HFFc6 (cell line): ENCODE measurements at regions not wholly inside any gene's neighbourhood (a gene's known extent, or its start where the extent isn't known, plus 50 kb on each side); places are given as distances from the start of the nearest gene placed in this dataset.
A peak's percentile ranks its signal among the peaks of the same experiment; 100 is the strongest.

Experiments
- DNase-seq: peaks from one replicate; pipeline ENCODE4 v3.0.0-alpha.2; 2018
- H3K27ac Mint-ChIP-seq: 2 replicates; pipeline ENCODE4 v1.8.0; 2020; ENCODE audit warnings: mild to moderate bottlenecking, mixed read lengths
- H3K27me3 Mint-ChIP-seq: 2 replicates; pipeline ENCODE4 v1.8.0; 2021; ENCODE audit warnings: mild to moderate bottlenecking, moderate library complexity, mixed read lengths; ENCODE audit not compliant: insufficient read depth
- H3K36me3 Mint-ChIP-seq: 2 replicates; pipeline ENCODE4 v1.8.0; 2021; ENCODE audit warnings: low read depth, mixed read lengths
- H3K4me1 Mint-ChIP-seq: 2 replicates; pipeline ENCODE4 v1.8.0; 2020; ENCODE audit warnings: low read depth, mixed read lengths
- H3K4me3 Mint-ChIP-seq: 2 replicates; pipeline ENCODE4 v1.8.0; 2020; ENCODE audit warnings: mild to moderate bottlenecking, moderate library complexity, mixed read lengths
- H3K9me3 Mint-ChIP-seq: 2 replicates; pipeline ENCODE4 v1.8.0; 2020; ENCODE audit warnings: mild to moderate bottlenecking, mixed read lengths
- CTCF ChIP-seq: fragments of 200-600 bp; sonication (generic); IDR thresholded peaks from 2 replicates; pipeline ENCODE4 v1.5.0; 2021; ENCODE audit warnings: antibody characterized with exemption, mild to moderate bottlenecking

- no peaks in the 10 kb centered on the region for H3K36me3 Mint-ChIP-seq
- H3K27me3 Mint-ChIP-seq: no peaks in the 10 kb centered on the region
- H3K9me3 Mint-ChIP-seq: no peaks in the 10 kb centered on the region
- peaks cover 45% of the 10 kb centered on the region for H3K4me1 Mint-ChIP-seq
- no peak for DNase-seq
- TF ChIP-seq CTCF: no peak
- no peak overlapping the region for H3K4me3 Mint-ChIP-seq
- no peak overlapping the region for H3K27ac Mint-ChIP-seq
Observed at GRCh38 chr3:151935446-151935845, 62.0 kb downstream of the SUCNR1 start.

- H3K27me3 Mint-ChIP-seq: no peaks in the 10 kb centered on the region
- no peaks in the 10 kb centered on the region for H3K36me3 Mint-ChIP-seq
- H3K9me3 Mint-ChIP-seq: no peaks in the 10 kb centered on the region
- no peak overlapping the region for H3K27ac Mint-ChIP-seq
- DNase-seq: no peak
- TF ChIP-seq CTCF: no peak
- no peak overlapping the region for H3K4me3 Mint-ChIP-seq
- H3K4me1 Mint-ChIP-seq: no peaks in the 10 kb centered on the region
Observed at GRCh38 chr3:151940481-151940880, 67.0 kb downstream of the SUCNR1 start.

GRCh38 chr3:151943539-151943938 is 70.1 kb downstream of the SUCNR1 start:
- no peak for DNase-seq
- H3K27ac Mint-ChIP-seq: no peak overlapping the region
- TF ChIP-seq CTCF: no peak
- no peaks in the 10 kb centered on the region for H3K9me3 Mint-ChIP-seq
- H3K4me3 Mint-ChIP-seq: no peak overlapping the region
- peaks cover 18% of the 10 kb centered on the region for H3K4me1 Mint-ChIP-seq
- 0 out of 2 replicates have a peak, but pooled peaks cover 5% of the 10 kb centered on the region for H3K36me3 Mint-ChIP-seq
- H3K27me3 Mint-ChIP-seq: no peaks in the 10 kb centered on the region

GRCh38 chr3:151944356-151944755 is 70.9 kb downstream of the SUCNR1 start:
- H3K27me3 Mint-ChIP-seq: no peaks in the 10 kb centered on the region
- TF ChIP-seq CTCF: no peak
- DNase-seq: no peak
- no peak overlapping the region for H3K27ac Mint-ChIP-seq
- 0 out of 2 replicates have a peak, but pooled peaks cover 5% of the 10 kb centered on the region for H3K36me3 Mint-ChIP-seq
- H3K4me3 Mint-ChIP-seq: no peak overlapping the region
- H3K9me3 Mint-ChIP-seq: no peaks in the 10 kb centered on the region
- H3K4me1 Mint-ChIP-seq: peaks cover 22% of the 10 kb centered on the region

- TF ChIP-seq CTCF: no peak
- Mint-ChIP-seq H3K27me3 (no peaks in the 10 kb centered on the region), H3K4me1 (peaks cover 28% of the 10 kb centered on the region), H3K27ac (peak overlapping the region; percentile 55), H3K4me3 (peak overlapping the region; percentile 18), H3K9me3 (no peaks in the 10 kb centered on the region), H3K36me3 (peaks cover 5% of the 10 kb centered on the region; the same call in 1 of the 2 replicates)
- peak; percentile 23 for DNase-seq
Observed at GRCh38 chr3:151946606-151947005, 73.2 kb downstream of the SUCNR1 start.

GRCh38 chr3:151949706-151950105 is 76.3 kb downstream of the SUCNR1 start:
- Mint-ChIP-seq H3K4me3 (no peak overlapping the region), H3K9me3 (no peaks in the 10 kb centered on the region), H3K27me3 (peaks cover 1% of the 10 kb centered on the region; the same call in 1 of the 2 replicates), H3K4me1 (peaks cover 28% of the 10 kb centered on the region), H3K27ac (no peak overlapping the region), H3K36me3 (peaks cover 5% of the 10 kb centered on the region; the same call in 1 of the 2 replicates)
- no peak for TF ChIP-seq CTCF
- DNase-seq: no peak
